ENCODE measurements at regions not wholly inside any gene's neighbourhood (a gene's known extent, or its start where the extent isn't known, plus 50 kb on each side); places are given as distances from the start of the nearest gene placed in this dataset.

DNA sequence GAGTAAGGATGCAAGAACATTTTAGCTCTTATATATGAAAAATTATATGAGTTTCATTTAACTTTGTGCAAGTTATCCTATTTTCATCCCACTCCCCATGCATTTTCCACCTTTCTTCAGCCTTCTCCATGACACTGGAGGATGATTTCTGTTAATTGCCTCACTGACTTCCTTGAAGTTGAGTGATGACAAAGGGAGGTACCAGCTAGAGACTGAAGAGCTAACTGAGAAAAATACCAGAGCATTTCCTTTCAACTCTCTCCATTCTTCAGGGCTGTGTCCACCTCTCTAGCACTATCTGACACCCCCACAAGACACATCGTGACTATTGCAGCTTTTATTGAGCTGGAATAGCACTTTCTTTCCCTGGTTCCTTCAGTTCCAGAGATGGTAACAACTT lies 711.6 kb upstream of the LRRC4C start:
- FAIRE-seq = no peak
- Histone ChIP-seq H3K4me3 (replicated peaks in 1 of 3; ENCODE audit: insufficient read depth in 1 of 3, low read depth in 2 of 3, low read length in 3 of 3) (no peak overlapping the region), H3K27ac (ENCODE audit: extremely low read length, insufficient read depth, low read length) (no peak overlapping the region), H3K9me3 (ENCODE audit: low read length) (peaks cover 75% of the 10 kb centered on the region), H3K27me3 (ENCODE audit: control insufficient read depth in 1 of 2, insufficient read depth in 2 of 2, low read length in 2 of 2) (no peaks in the 10 kb centered on the region; a peak in 1 of 5 replicates), H3K9ac (ENCODE audit: insufficient read depth, low read depth, low read length) (no peak overlapping the region), H4K20me1 (ENCODE audit: insufficient read depth, low read length) (no peaks in the 10 kb centered on the region), H2AFZ (ENCODE audit: low read length) (no peak overlapping the region), H3K36me3 (replicated peaks in 1 of 2; ENCODE audit: control insufficient read depth in 1 of 2, insufficient read depth in 2 of 2, low read length in 2 of 2) (no peaks in the 10 kb centered on the region), H3K79me2 (ENCODE audit: insufficient read depth, low read length) (no peaks in the 10 kb centered on the region), H3K4me1 (ENCODE audit: insufficient read depth, low read length) (no peaks in the 10 kb centered on the region), H3K4me2 (ENCODE audit: low read depth, low read length) (no peak overlapping the region)
- CTCF ChIA-PET (ENCODE audit: low intra/inter-chr PET ratio, low total read pairs) = no interaction called here
- no TSS peak for BruUV-seq (replicated peaks)
- intact Hi-C loops (cut with micrococcal nuclease; ENCODE audit: unreplicated experiment) = no loop called here
- POLR2A ChIA-PET = no interaction called here
- ATAC-seq = no peak
- DNase-seq (ENCODE audit: low spot score) = no peak
- in situ Hi-C loops (cut with HindIII; ENCODE audit: extremely low pct_ligation_motif_present, low pct_unique_long_range_greater_than_20kb) = no loop called here
- WGBS (ENCODE audit: low lambda C conversion rate) = 7% methylated on average over 1 of the region's 1 CpG
- TF ChIP-seq SRSF4 (IDR thresholded peaks at IDR 0.05; ENCODE audit: low read depth, low read length, poor library complexity, severe bottlenecking) (no peak), CEBPB (IDR thresholded peaks at IDR 0.05; ENCODE audit: borderline replicate concordance, low read depth, low read length) (no peak), ZNF737 (CRISPR knock-in tag; IDR thresholded peaks at IDR 0.05; ENCODE audit: borderline replicate concordance) (no peak), REPIN1 (CRISPR knock-in tag; IDR thresholded peaks at IDR 0.05; ENCODE audit: borderline replicate concordance, low read depth) (no peak), ZSCAN20 (CRISPR knock-in tag; IDR thresholded peaks at IDR 0.05; ENCODE audit: borderline replicate concordance) (no peak), HOXD1 (CRISPR knock-in tag; IDR thresholded peaks at IDR 0.05) (no peak), MLX (CRISPR knock-in tag; IDR thresholded peaks at IDR 0.05) (no peak), RBM22 (optimal IDR thresholded peaks at IDR 0.05; ENCODE audit: low read length) (no peak), GMEB2 (CRISPR knock-in tag; IDR thresholded peaks at IDR 0.05; ENCODE audit: low read depth) (no peak), HNF1B (CRISPR knock-in tag; IDR thresholded peaks at IDR 0.05) (no peak), HDAC6 (IDR thresholded peaks at IDR 0.05; ENCODE audit: low read depth, low read length) (no peak), ZNF430 (CRISPR knock-in tag; IDR thresholded peaks at IDR 0.05) (no peak), ZBTB39 (CRISPR knock-in tag; IDR thresholded peaks at IDR 0.05) (no peak), ZNF607 (CRISPR knock-in tag; IDR thresholded peaks at IDR 0.05; ENCODE audit: borderline replicate concordance) (no peak), RFXANK (CRISPR knock-in tag; IDR thresholded peaks at IDR 0.05) (no peak)
- TF ChIP-seq, protein P1, sequence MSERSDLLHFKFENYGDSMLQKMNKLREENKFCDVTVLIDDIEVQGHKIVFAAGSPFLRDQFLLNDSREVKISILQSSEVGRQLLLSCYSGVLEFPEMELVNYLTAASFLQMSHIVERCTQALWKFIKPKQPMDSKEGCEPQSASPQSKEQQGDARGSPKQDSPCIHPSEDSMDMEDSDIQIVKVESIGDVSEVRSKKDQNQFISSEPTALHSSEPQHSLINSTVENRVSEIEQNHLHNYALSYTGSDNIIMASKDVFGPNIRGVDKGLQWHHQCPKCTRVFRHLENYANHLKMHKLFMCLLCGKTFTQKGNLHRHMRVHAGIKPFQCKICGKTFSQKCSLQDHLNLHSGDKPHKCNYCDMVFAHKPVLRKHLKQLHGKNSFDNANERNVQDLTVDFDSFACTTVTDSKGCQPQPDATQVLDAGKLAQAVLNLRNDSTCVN (CRISPR knock-in tag; IDR thresholded peaks at IDR 0.05; ENCODE audit: borderline replicate concordance) = no peak
